Right lobe of liver (tissue), 6 donors: ENCODE measurements at regions not wholly inside any gene's neighbourhood (a gene's known extent, or its start where the extent isn't known, plus 50 kb on each side); places are given as distances from the start of the nearest gene placed in this dataset.

Source experiments
- ATAC-seq, 4 donors: fragments of 200-7000 bp; cut with Tn5 transposase; one replicate each; pipeline ENCODE4 v1.9.1; 2020; ENCODE audit warnings: mild to moderate bottlenecking in 4 of 4, moderate library complexity in 4 of 4
- DNase-seq, 3 donors: peaks; one replicate each; pipeline ENCODE4 v3.0.0-alpha.2; 2020
- H3K27ac ChIP-seq, 3 donors: fragments of 200-600 bp; one replicate each; pipeline ENCODE4 v1.8.0; 2022
- H3K27me3 ChIP-seq, 2 donors: fragments of 200-600 bp; one replicate each; pipeline ENCODE4 v1.8.0; 2022
- H3K36me3 ChIP-seq, 4 donors: fragments of 200-600 bp; sonication (generic) in 1 of 4; one replicate each; pipeline versions ENCODE4 v1.5.1 to v1.8.0; 2017 to 2022; ENCODE audit warnings: control low read depth in 1 of 4
- H3K4me1 ChIP-seq, 4 donors: fragments of 200-600 bp; sonication (generic) in 1 of 4; one replicate each; pipeline versions ENCODE4 v1.5.1 to v1.8.0; 2017 to 2022; ENCODE audit warnings: control low read depth in 1 of 4
- H3K4me3 ChIP-seq, 3 donors: fragments of 200-600 bp; one replicate each; pipeline ENCODE4 v1.8.0; 2022
- H3K9me3 ChIP-seq, 4 donors: fragments of 200-600 bp; sonication (generic) in 1 of 4; one replicate each; pipeline versions ENCODE4 v1.5.1 to v1.8.0; 2017 to 2022; ENCODE audit warnings: control low read depth in 1 of 4
- POLR2A ChIP-seq: fragments of 450-650 bp; IDR thresholded peaks from one replicate; pipeline ENCODE4 v1.6.1; 2017; ENCODE audit warnings: antibody characterized with exemption, mild to moderate bottlenecking
- WGBS: methylation state at CpG from one replicate; pipeline ENCODE4 v1.1.6; 2018; ENCODE audit warnings: low coverage, low lambda C conversion rate; ENCODE audit not compliant: insufficient coverage; ENCODE audit errors: missing lambda C conversion rate; 5-methylcytosine and 5-hydroxymethylcytosine counted together
- intact Hi-C, 2 donors: fragments of 100-400 bp; cut with DNase I; formaldehyde crosslinking; loops; one replicate each; pipeline versions ENCODE4 v1.11.2 to v1.14.1; 2022
- TF ChIP-seq, protein P1 (sequence below), 4 donors: fragments of 200-600 bp in 3 of 4; fragments of 450-650 bp in 1 of 4; IDR thresholded peaks; one replicate each; pipeline versions ENCODE4 v1.5.1 to v1.8.0; 2016 to 2022; ENCODE audit warnings: antibody characterized with exemption in 4 of 4, mild to moderate bottlenecking in 2 of 4
- donor health status: DM: no; HTN: yes; CAD: no.
- donor health status: DM: no; HTN: no; CAD: no.
- donor health status: DM: no; HTN: no; CAD: no.
- donor health status: DM: no; HTN: yes; CAD: no.
- donor health status: DM: no; HTN: yes; CAD: no.

DNA sequence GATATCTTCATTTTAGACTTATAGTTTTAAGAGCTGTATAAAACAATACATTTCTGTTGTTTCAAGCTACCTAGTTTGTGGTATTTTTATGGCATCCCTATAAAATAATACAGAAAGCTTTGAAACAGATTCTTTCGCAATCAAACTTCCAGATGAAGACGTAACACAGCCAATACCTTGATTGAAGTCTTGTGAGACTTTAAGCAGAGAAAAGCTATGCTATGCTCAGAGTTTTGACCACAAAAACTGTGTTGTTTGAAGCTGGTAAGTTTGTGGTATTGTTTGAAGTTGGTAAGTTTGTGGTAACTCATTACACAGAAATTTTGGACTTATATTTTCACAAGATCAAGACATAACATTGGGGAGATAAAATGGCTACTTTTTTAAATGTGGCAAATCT lies 201.8 kb upstream of the UGT8 start:
- Histone ChIP-seq H3K27ac (no peak overlapping the region), H3K4me1 (no peaks in the 10 kb centered on the region), H3K36me3 (no peaks in the 10 kb centered on the region), H3K9me3 (no peaks in the 10 kb centered on the region), H3K4me3 (no peak overlapping the region), H3K27me3 (no peaks in the 10 kb centered on the region)
- intact Hi-C loops, result loop anchor here in 1 of 2 donors (10.0 kb wide), 1 partner anchor 288 kb away; no protein-coding TSS in a partner anchor
- DNase-seq (no peak), ATAC-seq (no peak)
- 54% methylated on average over 2 of the region's 2 CpGs for WGBS
- no peak for TF ChIP-seq POLR2A
- TF ChIP-seq, protein P1, sequence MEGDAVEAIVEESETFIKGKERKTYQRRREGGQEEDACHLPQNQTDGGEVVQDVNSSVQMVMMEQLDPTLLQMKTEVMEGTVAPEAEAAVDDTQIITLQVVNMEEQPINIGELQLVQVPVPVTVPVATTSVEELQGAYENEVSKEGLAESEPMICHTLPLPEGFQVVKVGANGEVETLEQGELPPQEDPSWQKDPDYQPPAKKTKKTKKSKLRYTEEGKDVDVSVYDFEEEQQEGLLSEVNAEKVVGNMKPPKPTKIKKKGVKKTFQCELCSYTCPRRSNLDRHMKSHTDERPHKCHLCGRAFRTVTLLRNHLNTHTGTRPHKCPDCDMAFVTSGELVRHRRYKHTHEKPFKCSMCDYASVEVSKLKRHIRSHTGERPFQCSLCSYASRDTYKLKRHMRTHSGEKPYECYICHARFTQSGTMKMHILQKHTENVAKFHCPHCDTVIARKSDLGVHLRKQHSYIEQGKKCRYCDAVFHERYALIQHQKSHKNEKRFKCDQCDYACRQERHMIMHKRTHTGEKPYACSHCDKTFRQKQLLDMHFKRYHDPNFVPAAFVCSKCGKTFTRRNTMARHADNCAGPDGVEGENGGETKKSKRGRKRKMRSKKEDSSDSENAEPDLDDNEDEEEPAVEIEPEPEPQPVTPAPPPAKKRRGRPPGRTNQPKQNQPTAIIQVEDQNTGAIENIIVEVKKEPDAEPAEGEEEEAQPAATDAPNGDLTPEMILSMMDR (IDR thresholded peaks at IDR 0.05), result no peak

DNA sequence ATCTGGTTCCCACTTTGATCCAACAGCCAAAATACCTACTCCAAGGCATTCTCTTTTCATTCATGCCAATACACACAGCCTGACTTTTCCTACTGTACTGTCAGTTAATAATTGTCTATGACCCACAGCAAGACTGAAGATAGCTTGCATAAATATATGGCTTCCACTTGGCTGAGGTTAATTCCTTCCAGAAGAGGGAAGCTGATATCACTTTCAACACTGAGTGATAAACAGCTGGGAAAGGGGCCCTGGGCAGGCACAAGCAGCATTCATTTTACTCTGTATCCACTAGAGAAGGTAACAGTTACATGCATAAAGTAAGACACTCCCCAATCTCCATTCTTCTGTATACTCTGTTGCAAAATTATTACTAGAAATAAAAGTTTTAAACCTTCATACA lies 200.2 kb upstream of the UGT8 start:
- Histone ChIP-seq H3K9me3 (no peaks in the 10 kb centered on the region), H3K4me1 (no peaks in the 10 kb centered on the region), H3K4me3 (no peak overlapping the region), H3K36me3 (no peaks in the 10 kb centered on the region), H3K27me3 (no peaks in the 10 kb centered on the region), H3K27ac (no peak overlapping the region)
- intact Hi-C loops, result loop anchor here in 1 of 2 donors (10.0 kb wide), 1 partner anchor 286 kb away; no protein-coding TSS in a partner anchor
- no peak for DNase-seq
- TF ChIP-seq, protein P1 (IDR thresholded peaks at IDR 0.05), result no peak
- no peak for TF ChIP-seq POLR2A
- ATAC-seq, result no peak

DNA sequence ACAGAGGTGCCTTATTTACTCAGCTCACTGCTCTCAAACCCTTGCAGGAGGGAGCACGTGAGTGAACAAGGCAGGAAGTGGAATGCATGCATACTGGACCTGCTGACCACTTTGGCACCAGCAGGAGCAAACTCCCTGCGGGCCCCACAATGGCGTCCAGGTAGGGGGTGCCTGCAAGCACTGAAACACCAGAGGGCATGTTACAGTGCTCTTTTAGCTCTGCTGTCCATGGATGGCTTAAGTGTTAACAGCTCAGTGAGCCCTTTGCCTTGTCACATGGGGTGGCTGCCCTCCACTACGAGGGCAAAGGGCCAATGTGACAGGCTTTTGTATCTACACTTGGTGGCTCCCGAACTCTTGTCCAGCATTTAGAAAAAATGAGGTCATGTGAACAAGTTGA lies 199.5 kb upstream of the UGT8 start:
- Histone ChIP-seq H3K9me3 (no peaks in the 10 kb centered on the region), H3K4me3 (no peak overlapping the region), H3K4me1 (no peaks in the 10 kb centered on the region), H3K36me3 (no peaks in the 10 kb centered on the region), H3K27me3 (no peaks in the 10 kb centered on the region), H3K27ac (no peak overlapping the region)
- no peak for ATAC-seq
- intact Hi-C loops, result loop anchor here in 1 of 2 donors (10.0 kb wide), 1 partner anchor 286 kb away; no protein-coding TSS in a partner anchor
- TF ChIP-seq, protein P1 (IDR thresholded peaks at IDR 0.05), result no peak
- no peak for TF ChIP-seq POLR2A
- WGBS, result 29% methylated on average over 5 of the region's 5 CpGs
- DNase-seq, result no peak

DNA sequence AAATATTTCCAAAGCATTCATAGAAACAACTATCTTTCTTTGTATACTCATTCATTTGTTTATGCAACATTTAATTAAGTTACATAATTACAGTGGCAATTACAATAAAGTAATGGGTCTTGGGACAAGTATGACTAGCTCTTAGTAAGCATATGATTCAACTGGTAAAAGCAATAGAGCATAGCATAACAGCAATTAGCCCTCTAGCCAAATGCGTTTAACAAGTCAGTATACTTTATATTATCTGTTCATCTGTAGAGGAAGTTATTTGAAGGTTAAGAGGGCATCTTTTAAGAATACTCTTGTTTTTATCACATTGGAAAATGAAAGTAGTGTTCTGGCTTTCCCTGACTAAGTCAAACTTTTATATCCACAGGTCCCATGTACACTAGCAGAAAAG lies 198.1 kb upstream of the UGT8 start:
- no peak for ATAC-seq
- DNase-seq, result no peak
- intact Hi-C loops, result no loop called here
- Histone ChIP-seq H3K27ac (no peak overlapping the region), H3K4me1 (no peaks in the 10 kb centered on the region), H3K4me3 (no peak overlapping the region), H3K36me3 (no peaks in the 10 kb centered on the region), H3K27me3 (no peaks in the 10 kb centered on the region), H3K9me3 (no peaks in the 10 kb centered on the region)
- TF ChIP-seq POLR2A, result no peak
- TF ChIP-seq, protein P1 (IDR thresholded peaks at IDR 0.05), result no peak
- WGBS, result 30% methylated on average over 1 of the region's 1 CpG

DNA sequence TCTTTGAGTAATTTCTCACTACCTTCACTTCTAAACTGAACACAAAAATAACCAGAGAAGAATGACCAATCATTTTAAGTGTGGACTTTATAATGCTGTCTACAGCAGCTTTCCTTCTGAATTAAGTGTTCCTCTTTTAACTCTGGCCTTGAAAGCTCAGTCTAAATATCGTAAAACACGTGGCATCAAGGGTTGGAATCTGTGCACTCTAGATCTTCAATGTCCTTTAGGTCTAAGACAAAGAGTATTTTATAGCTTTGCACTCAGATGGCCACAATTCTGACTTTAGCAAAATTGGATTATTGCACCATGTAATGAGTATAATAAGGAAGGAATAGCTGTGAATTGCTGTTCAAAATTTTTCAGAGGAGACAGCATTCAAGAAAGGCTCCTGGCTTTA lies 197.1 kb upstream of the UGT8 start:
- Histone ChIP-seq H3K27ac (no peak overlapping the region), H3K9me3 (no peaks in the 10 kb centered on the region), H3K27me3 (no peaks in the 10 kb centered on the region), H3K36me3 (no peaks in the 10 kb centered on the region), H3K4me3 (no peak overlapping the region), H3K4me1 (no peaks in the 10 kb centered on the region)
- intact Hi-C loops, result no loop called here
- no peak for TF ChIP-seq POLR2A
- TF ChIP-seq, protein P1 (IDR thresholded peaks at IDR 0.05), result no peak
- ATAC-seq, result no peak
- no peak for DNase-seq
- WGBS, result 49% methylated on average over 2 of the region's 2 CpGs
